ENCODE measurements at regions not wholly inside any gene's neighbourhood (a gene's known extent, or its start where the extent isn't known, plus 50 kb on each side); places are given as distances from the start of the nearest gene placed in this dataset.
"Not testable (repeated sequence)": the region's sequence is repeated elsewhere in the genome, so short reads cannot be mapped to it uniquely, and the experiment has no call there.

GRCh38 chr9:30574355-30575151 is 1809.9 kb upstream of the ACO1 start:
- peaks cover 0 to 4% (median 0%) of the 10 kb centered on the region in 3 donors for H3K9me3 Mint-ChIP-seq
- H3K4me3 Mint-ChIP-seq = no peak overlapping the region
- no peak overlapping the region for H3K27ac Mint-ChIP-seq
- no peaks in the 10 kb centered on the region for H3K36me3 Mint-ChIP-seq
- H3K4me1 Mint-ChIP-seq = no peaks in the 10 kb centered on the region
- H3K27me3 Mint-ChIP-seq = no peaks in the 10 kb centered on the region

DNA sequence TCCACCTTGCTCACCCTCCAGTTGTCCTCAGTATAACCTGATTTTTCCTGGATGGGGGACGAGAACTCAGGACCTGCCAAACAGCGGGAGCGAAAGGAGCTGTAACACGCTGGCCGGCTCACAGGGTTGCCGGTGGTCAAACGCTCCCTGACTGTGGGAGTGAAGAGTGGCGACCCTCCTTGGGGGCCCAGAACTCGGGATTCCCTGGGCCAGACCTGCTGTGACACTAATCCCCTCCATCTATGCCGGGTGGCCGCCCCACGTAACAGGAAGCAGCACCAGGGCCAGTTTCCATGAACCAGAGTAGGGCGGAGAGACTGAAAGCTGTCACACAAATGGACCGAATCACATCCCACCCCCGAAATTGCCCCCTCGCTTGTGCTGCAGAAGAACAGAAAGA is 1809.2 kb upstream of the ACO1 start:
- peaks cover 0 to 2% (median 0%) of the 10 kb centered on the region in 3 donors for H3K9me3 Mint-ChIP-seq
- no peaks in the 10 kb centered on the region for H3K36me3 Mint-ChIP-seq
- no peaks in the 10 kb centered on the region for H3K27me3 Mint-ChIP-seq
- no peak overlapping the region for H3K4me3 Mint-ChIP-seq
- no peak overlapping the region for H3K27ac Mint-ChIP-seq
- no peaks in the 10 kb centered on the region for H3K4me1 Mint-ChIP-seq

DNA sequence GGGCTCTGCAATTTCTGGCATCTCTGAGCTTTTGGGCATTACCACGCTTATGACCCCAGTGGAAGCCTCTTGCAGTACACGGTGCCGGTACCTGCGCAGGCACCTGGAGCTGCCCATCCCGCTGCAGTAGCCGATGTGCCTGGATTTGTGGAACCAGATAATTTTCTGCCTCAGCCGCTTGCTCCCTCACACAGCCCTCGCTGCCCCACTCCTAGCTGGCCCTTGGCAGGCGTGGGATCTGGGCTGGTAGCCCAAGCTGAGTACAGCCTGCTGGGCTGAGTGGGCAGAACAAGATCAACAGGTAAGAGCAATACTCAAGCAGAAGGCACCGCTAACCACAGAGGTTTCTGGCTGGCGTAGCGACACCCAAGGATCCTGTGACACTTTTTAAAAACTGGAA is 1808.8 kb upstream of the ACO1 start:
- no peak overlapping the region for H3K27ac Mint-ChIP-seq

DNA sequence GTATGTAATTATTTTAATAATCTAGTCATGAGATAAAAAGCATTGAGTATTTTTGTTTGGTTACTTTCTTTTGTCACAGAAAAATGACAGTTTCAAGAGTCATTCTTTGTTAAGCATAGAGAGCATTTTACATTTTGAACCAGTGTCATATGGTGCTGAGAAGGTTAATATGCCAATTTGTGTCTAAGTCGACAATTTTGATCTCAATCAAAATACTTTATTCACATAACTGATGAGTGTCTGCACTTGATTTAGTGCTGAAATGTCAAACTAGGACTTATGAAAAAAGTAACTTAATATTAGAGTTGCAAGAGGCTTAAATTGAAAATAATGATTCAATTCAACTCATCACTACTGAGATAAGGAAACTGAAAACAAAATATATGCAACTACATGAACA is 1804.6 kb upstream of the ACO1 start:
- no peak overlapping the region for H3K27ac Mint-ChIP-seq
- H3K4me1 Mint-ChIP-seq = no peaks in the 10 kb centered on the region
- H3K4me3 Mint-ChIP-seq = no peak overlapping the region
- peaks cover 0 to 2% (median 0%) of the 10 kb centered on the region in 3 donors for H3K9me3 Mint-ChIP-seq
- H3K36me3 Mint-ChIP-seq = no peaks in the 10 kb centered on the region
- H3K27me3 Mint-ChIP-seq = no peaks in the 10 kb centered on the region

More for the DNA sequence above, 1808.8 kb upstream of the ACO1 start:
- no peaks in the 10 kb centered on the region for H3K36me3 Mint-ChIP-seq
- H3K4me3 Mint-ChIP-seq = no peak overlapping the region
- H3K9me3 Mint-ChIP-seq = peaks cover 0 to 2% (median 0%) of the 10 kb centered on the region in 3 donors
- H3K27me3 Mint-ChIP-seq = no peaks in the 10 kb centered on the region
- H3K4me1 Mint-ChIP-seq = no peaks in the 10 kb centered on the region

DNA sequence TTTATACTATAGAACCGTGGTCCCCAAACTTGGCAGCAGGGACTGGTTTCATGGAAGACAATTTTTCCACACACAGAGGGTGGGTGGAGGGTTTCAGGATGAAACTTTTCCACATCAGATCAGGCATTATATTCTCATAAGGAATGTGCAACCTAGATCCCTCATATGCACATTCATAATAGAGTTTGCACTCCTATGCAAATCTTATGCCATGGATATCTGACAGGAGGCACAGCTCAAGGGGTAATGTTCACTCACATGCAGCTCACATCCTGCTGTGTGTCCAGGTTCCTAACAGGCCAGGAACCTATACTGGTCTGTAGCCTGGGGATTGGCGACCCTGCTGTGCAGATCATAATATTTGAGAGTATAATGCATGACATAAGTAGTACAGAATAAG is 1802.2 kb upstream of the ACO1 start:
- H3K4me3 Mint-ChIP-seq = no peak overlapping the region
- no peaks in the 10 kb centered on the region for H3K36me3 Mint-ChIP-seq
- no peaks in the 10 kb centered on the region for H3K4me1 Mint-ChIP-seq
- H3K9me3 Mint-ChIP-seq = peaks cover 0 to 2% (median 0%) of the 10 kb centered on the region in 3 donors
- H3K27ac Mint-ChIP-seq = no peak overlapping the region
- no peaks in the 10 kb centered on the region for H3K27me3 Mint-ChIP-seq

DNA sequence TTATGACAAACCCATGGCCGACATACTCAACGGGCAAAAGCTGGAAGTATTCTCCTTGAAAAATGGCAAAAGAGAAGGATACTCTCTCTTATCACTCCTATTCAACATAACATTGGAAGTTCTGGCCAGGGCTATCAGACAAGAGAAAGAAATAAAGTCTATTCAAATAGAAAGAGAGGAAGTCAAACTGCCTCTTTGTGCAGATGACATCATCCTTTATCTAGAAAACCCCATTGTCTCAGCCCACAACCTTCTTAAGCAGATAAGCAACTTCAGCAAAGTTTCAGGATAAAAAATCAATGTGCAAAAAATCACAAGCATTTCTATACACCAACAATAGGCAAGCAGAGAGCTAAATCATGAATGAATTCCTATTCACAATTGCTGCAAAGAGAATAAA is 1799.9 kb upstream of the ACO1 start:
- H3K27me3 Mint-ChIP-seq = no peaks in the 10 kb centered on the region
- H3K4me1 Mint-ChIP-seq = no peaks in the 10 kb centered on the region
- H3K4me3 Mint-ChIP-seq = no peak overlapping the region
- H3K27ac Mint-ChIP-seq = no peak overlapping the region
- peaks cover 0 to 2% (median 0%) of the 10 kb centered on the region in 3 donors for H3K9me3 Mint-ChIP-seq
- H3K36me3 Mint-ChIP-seq = no peaks in the 10 kb centered on the region

GRCh38 chr9:30591461-30591860 is 1793.0 kb upstream of the ACO1 start:
- Mint-ChIP-seq H3K9me3 (peaks cover 0 to 3% (median 2%) of the 10 kb centered on the region in 3 donors), H3K27me3 (no peaks in the 10 kb centered on the region), H3K4me1 (no peaks in the 10 kb centered on the region), H3K4me3 (no peak overlapping the region), H3K36me3 (no peaks in the 10 kb centered on the region), H3K27ac (no peak overlapping the region)

GRCh38 chr9:30597608-30598007 is 1786.8 kb upstream of the ACO1 start:
- no peaks in the 10 kb centered on the region for H3K36me3 Mint-ChIP-seq

DNA sequence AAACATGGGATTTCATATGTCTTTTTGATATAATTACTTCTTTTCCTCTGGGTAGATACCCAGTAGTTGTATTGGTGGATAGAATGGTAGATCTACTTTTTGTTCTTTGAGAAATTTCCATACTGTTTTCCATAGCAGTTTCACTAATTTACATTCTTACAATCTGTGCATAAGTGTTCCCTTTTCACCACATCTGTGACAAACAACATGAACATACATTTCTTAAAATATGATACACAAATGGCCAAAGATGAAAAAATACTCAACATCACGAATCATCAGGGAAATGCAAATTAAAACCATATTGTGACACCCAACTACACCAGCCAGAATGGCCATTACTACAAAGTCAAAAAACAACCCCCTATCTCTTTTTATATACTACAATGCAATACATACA is 1778.5 kb upstream of the ACO1 start:
- peaks cover 0 to 1% (median 0%) of the 10 kb centered on the region in 3 donors for H3K4me1 Mint-ChIP-seq
- H3K27me3 Mint-ChIP-seq = no peaks in the 10 kb centered on the region
- H3K27ac Mint-ChIP-seq = no peak overlapping the region
- H3K9me3 Mint-ChIP-seq = peaks cover 0 to 16% (median 0%) of the 10 kb centered on the region in 3 donors
- H3K36me3 Mint-ChIP-seq = no peaks in the 10 kb centered on the region
- H3K4me3 Mint-ChIP-seq = no peak overlapping the region

More at GRCh38 chr9:30597608-30598007, 1786.8 kb upstream of the ACO1 start:
- Mint-ChIP-seq H3K4me1 (no peaks in the 10 kb centered on the region), H3K27me3 (no peaks in the 10 kb centered on the region), H3K4me3 (no peak overlapping the region), H3K27ac (no peak overlapping the region), H3K9me3 (peaks cover 0 to 19% (median 4%) of the 10 kb centered on the region in 3 donors)

GRCh38 chr9:30609713-30610112 is 1774.7 kb upstream of the ACO1 start:
- no peaks in the 10 kb centered on the region for H3K4me1 Mint-ChIP-seq
- no peaks in the 10 kb centered on the region for H3K36me3 Mint-ChIP-seq
- H3K9me3 Mint-ChIP-seq = no peaks in the 10 kb centered on the region
- no peaks in the 10 kb centered on the region for H3K27me3 Mint-ChIP-seq
- no peak overlapping the region for H3K27ac Mint-ChIP-seq
- H3K4me3 Mint-ChIP-seq = no peak overlapping the region

GRCh38 chr9:30616782-30617181 is 1767.7 kb upstream of the ACO1 start:
- H3K27me3 Mint-ChIP-seq, H3K4me3 Mint-ChIP-seq, H3K27ac Mint-ChIP-seq, H3K36me3 Mint-ChIP-seq, H3K4me1 Mint-ChIP-seq, H3K9me3 Mint-ChIP-seq: not testable (repeated sequence)

DNA sequence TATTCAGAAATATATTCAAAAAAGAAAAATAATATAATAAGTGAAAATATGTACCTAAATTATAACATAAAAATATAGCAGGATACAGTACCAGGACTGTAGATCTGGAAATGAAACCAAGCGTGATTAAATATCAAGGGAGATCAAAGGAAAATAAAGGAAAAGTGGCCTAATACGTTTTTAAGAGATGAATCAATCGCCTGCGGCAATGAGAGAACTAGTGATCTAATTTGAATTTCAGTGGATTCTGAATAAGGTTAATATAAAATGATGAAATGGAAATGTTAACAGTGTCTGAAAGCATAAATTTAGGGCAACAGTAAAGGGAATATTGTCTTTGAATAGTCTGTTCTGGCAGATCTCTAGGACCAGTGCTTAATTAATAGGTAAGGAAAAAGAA is 1761.9 kb upstream of the ACO1 start:
- peaks cover 0 to 5% (median 0%) of the 10 kb centered on the region in 3 donors for H3K9me3 Mint-ChIP-seq
- no peak overlapping the region for H3K4me3 Mint-ChIP-seq
- H3K36me3 Mint-ChIP-seq = no peaks in the 10 kb centered on the region
- H3K27me3 Mint-ChIP-seq = no peaks in the 10 kb centered on the region
- H3K4me1 Mint-ChIP-seq = no peaks in the 10 kb centered on the region
- no peak overlapping the region for H3K27ac Mint-ChIP-seq

GRCh38 chr9:30628915-30629567 is 1755.4 kb upstream of the ACO1 start:
- Mint-ChIP-seq H3K36me3 (no peaks in the 10 kb centered on the region), H3K27ac (no peak overlapping the region), H3K27me3 (no peaks in the 10 kb centered on the region), H3K9me3 (peaks cover 0 to 5% (median 0%) of the 10 kb centered on the region in 3 donors), H3K4me3 (peak overlapping the region in 1 of 4 donors; percentile 2), H3K4me1 (no peaks in the 10 kb centered on the region)

- Mint-ChIP-seq H3K27ac (no peak overlapping the region), H3K9me3 (peaks cover 0 to 3% (median 0%) of the 10 kb centered on the region in 3 donors), H3K27me3 (no peaks in the 10 kb centered on the region), H3K4me3 (no peak overlapping the region), H3K36me3 (no peaks in the 10 kb centered on the region), H3K4me1 (no peaks in the 10 kb centered on the region)
Observed at GRCh38 chr9:30630459-30630858, 1754.0 kb upstream of the ACO1 start.

DNA sequence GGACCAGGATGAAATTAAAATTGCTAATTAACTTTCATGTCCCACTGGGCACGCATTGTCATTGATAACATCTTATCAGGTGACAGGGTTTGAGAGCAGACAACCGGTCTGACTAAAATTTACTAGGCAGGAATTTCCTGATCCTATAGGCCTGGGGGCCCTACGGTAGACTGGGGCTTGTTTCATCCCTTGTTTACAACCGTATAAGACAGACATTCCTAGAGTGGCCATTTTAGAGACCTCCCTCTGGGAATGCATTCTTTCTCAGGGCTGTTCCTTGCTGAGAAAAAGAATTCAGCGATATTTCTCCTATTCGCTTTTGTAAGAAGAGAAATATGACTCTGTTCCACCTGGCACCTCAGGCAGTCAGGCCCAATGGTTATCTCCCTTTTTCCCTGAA is 1737.8 kb upstream of the ACO1 start:
- H3K4me3 Mint-ChIP-seq, H3K4me1 Mint-ChIP-seq, H3K27ac Mint-ChIP-seq, H3K27me3 Mint-ChIP-seq, H3K36me3 Mint-ChIP-seq: not testable (repeated sequence)
- H3K9me3 Mint-ChIP-seq = peaks cover 5 to 14% (median 6%) of the 10 kb centered on the region in 3 donors

GRCh38 chr9:30661925-30662324 is 1722.5 kb upstream of the ACO1 start:
- Mint-ChIP-seq H3K36me3 (no peaks in the 10 kb centered on the region), H3K4me1 (no peaks in the 10 kb centered on the region)

More at GRCh38 chr9:30661925-30662324, 1722.5 kb upstream of the ACO1 start:
- no peak overlapping the region for H3K4me3 Mint-ChIP-seq
- H3K9me3 Mint-ChIP-seq = no peaks in the 10 kb centered on the region
- no peak overlapping the region for H3K27ac Mint-ChIP-seq
- H3K27me3 Mint-ChIP-seq = no peaks in the 10 kb centered on the region

Measured in IgD-negative memory B cell (primary cell).